ENCODE measurements at regions not wholly inside any gene's neighbourhood (a gene's known extent, or its start where the extent isn't known, plus 50 kb on each side); places are given as distances from the start of the nearest gene placed in this dataset.

DNA sequence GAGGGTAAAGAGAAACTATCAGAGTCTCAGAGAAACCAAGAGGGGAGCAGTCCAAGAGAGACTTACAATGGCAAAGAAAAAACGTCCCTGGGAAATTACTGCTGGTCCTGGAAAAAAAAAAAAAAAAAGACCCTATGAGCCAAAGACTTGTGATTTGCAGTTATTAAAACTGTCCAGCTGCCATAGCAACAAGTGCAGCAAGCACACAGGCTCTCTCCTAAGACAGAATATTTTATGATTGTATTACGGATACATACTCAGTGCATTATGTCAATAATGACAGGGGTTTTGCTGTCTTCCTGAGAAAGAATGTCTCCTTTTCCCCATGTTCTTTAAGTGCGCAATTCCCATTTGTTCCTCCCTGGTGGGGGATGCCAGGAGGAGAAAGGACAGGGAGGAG, 178.5 kb downstream of the GPAM start:
- BruUV-seq (replicated peaks): no TSS peak
- intact Hi-C loops (cut with micrococcal nuclease): no loop called here
- TF ChIP-seq POLR2A (IDR thresholded peaks at IDR 0.05; ENCODE audit: low read depth, low read length): no peak
- no peak for TF ChIP-seq GATA2 (IDR thresholded peaks at IDR 0.05; ENCODE audit: insufficient read depth, insufficient read length, low read depth, low read length)
- TF ChIP-seq, protein P1, sequence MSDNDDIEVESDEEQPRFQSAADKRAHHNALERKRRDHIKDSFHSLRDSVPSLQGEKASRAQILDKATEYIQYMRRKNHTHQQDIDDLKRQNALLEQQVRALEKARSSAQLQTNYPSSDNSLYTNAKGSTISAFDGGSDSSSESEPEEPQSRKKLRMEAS (IDR thresholded peaks at IDR 0.05; ENCODE audit: insufficient read depth, insufficient read length): no peak
- TF ChIP-seq POLR2AphosphoS5 (IDR thresholded peaks at IDR 0.05; ENCODE audit: insufficient read depth, low read depth, low read length): no peak
- TF ChIP-seq JUN (IDR thresholded peaks at IDR 0.05; ENCODE audit: borderline replicate concordance, insufficient read depth, insufficient read length, low read depth): no peak
- no peak for TF ChIP-seq EZH2 (IDR thresholded peaks at IDR 0.05; ENCODE audit: borderline replicate concordance, low read depth, low read length, severe bottlenecking)
- TF ChIP-seq MYC (IDR thresholded peaks at IDR 0.05; ENCODE audit: low read depth, low read length): no peak
- no peak for TF ChIP-seq FOS (IDR thresholded peaks at IDR 0.05; ENCODE audit: borderline replicate concordance, insufficient read depth, low read length)
- no peak for TF ChIP-seq CTCF (IDR thresholded peaks at IDR 0.05; ENCODE audit: extremely low read depth in 1 of 2, insufficient read depth in 1 of 2, low read depth in 1 of 2, low read length in 2 of 2)

More for the DNA sequence above, 178.5 kb downstream of the GPAM start:
- Histone ChIP-seq H3K4me2 (ENCODE audit: insufficient read depth, low read length) (no peak overlapping the region), H3K27ac (ENCODE audit: insufficient read depth, low read depth, low read length) (no peak overlapping the region), H3K27me3 (ENCODE audit: control insufficient read depth in 2 of 2, insufficient read depth in 2 of 2, low read length in 2 of 2) (no peaks in the 10 kb centered on the region), H4K20me1 (replicated peaks; ENCODE audit: control insufficient read depth, extremely low read depth, insufficient read depth, low read length) (no peaks in the 10 kb centered on the region), H3K4me1 (ENCODE audit: control insufficient read depth, extremely low read depth, insufficient read depth, low read length) (no peaks in the 10 kb centered on the region), H3K9ac (replicated peaks; ENCODE audit: extremely low read depth, insufficient read depth, low read length) (no peak overlapping the region), H3K36me3 (ENCODE audit: control insufficient read depth in 2 of 2, extremely low read depth in 1 of 2, insufficient read depth in 2 of 2, low read length in 2 of 2) (no peaks in the 10 kb centered on the region), H3K4me3 (replicated peaks in 1 of 3; ENCODE audit: insufficient read depth in 1 of 3, low read depth in 1 of 3, low read length in 3 of 3) (no peak overlapping the region), H3K9me3 (replicated peaks; ENCODE audit: control insufficient read depth, insufficient read depth, low read length) (peaks cover 4% of the 10 kb centered on the region), H3K79me2 (ENCODE audit: control insufficient read depth, insufficient read depth, low read length) (no peaks in the 10 kb centered on the region), H3K9me1 (replicated peaks; ENCODE audit: control insufficient read depth, extremely low read depth, insufficient read depth, low read length) (no peaks in the 10 kb centered on the region), H2AFZ (ENCODE audit: low read depth, low read length) (no peak overlapping the region)
- FAIRE-seq: no peak
- POLR2A ChIA-PET: no interaction called here
- dilution Hi-C loops (cut with MboI; ENCODE audit: extremely low pct_ligation_motif_present, low sequenced_read_pairs): no loop called here
- no peak for DNase-seq (ENCODE audit: low read depth, low spot score)
- CTCF ChIA-PET: no interaction called here

Measured in endothelial cell of umbilical vein (primary cell).